K562 (cell line): ENCODE measurements at regions not wholly inside any gene's neighbourhood (a gene's known extent, or its start where the extent isn't known, plus 50 kb on each side); places are given as distances from the start of the nearest gene placed in this dataset.

Experiments
- ATAC-seq: fragments of 200-7000 bp; cut with Tn5 transposase; 3 replicates; pipeline ENCODE4 v1.9.1; 2020; ENCODE audit warnings: moderate library complexity
- BruUV-seq: library from RNA; stranded (reverse); fragments of 400-500 nt; replicated peaks from 2 replicates; lab custom pipeline; 2021; lab: Mats Ljungman, UMichigan
- CTCF ChIA-PET: fragments of 300-600 bp; formaldehyde crosslinking; extraction: SDS; loops from one replicate; lab custom pipeline; 2021; ENCODE audit warnings: low intra/inter-chr PET ratio; lab: Yijun Ruan, JAX
- POLR2A ChIA-PET: fragments of 300-600, 350-650 bp; sonication (Branson Sonifier 250); formaldehyde crosslinking; extraction: SDS; loops from one replicate; lab custom pipeline; 2021; ENCODE audit warnings: antibody characterized with exemption, inconsistent platforms; lab: Yijun Ruan, JAX
- DNase-seq, 4 experiments: peaks; one replicate each; pipeline versions ENCODE4 v3.0.0 to v3.0.0-alpha.2; 2011 to 2018; ENCODE audit warnings: low spot score in 3 of 4, mixed read lengths in 3 of 4; ENCODE audit errors: extremely low read depth in 1 of 4
- FAIRE-seq: peaks from 2 replicates; lab custom pipeline; 2011; peaks lifted over from hg19 to GRCh38; lab: Jason Lieb, UNC
- H2AFZ ChIP-seq: 2 replicates; pipeline ENCODE4 v1.6.0; 2011; ENCODE audit warnings: low read depth, low read length, control low read depth, inconsistent platforms
- H3K27ac ChIP-seq: fragments of 200-600 bp; 3 replicates; pipeline ENCODE4 v1.8.0; 2011; ENCODE audit warnings: low read depth, mild to moderate bottlenecking, control low read depth, inconsistent platforms, low read length, moderate library complexity, mixed read lengths; ENCODE audit errors: extremely low read depth
- H3K27me3 ChIP-seq, 2 experiments: fragments of 300-600 bp in 1 of 2; 2 replicates in 1 of 2; 3 replicates in 1 of 2; pipeline versions ENCODE4 v1.6.0 to v1.8.0; 2011; ENCODE audit warnings: inconsistent platforms in 2 of 2, low read length in 2 of 2, mild to moderate bottlenecking in 1 of 2, mixed read lengths in 1 of 2, moderate library complexity in 1 of 2; ENCODE audit not compliant: control insufficient read depth in 2 of 2, insufficient read depth in 2 of 2
- H3K36me3 ChIP-seq: fragments of 300-600 bp; 3 replicates; pipeline ENCODE4 v1.8.0; 2011; ENCODE audit warnings: mild to moderate bottlenecking, low read length, inconsistent platforms; ENCODE audit not compliant: control insufficient read depth, insufficient read depth
- H3K4me1 ChIP-seq, 2 experiments: fragments of 200-600 bp in 1 of 2; replicated peaks in 1 of 2; 2 replicates in 1 of 2; 3 replicates in 1 of 2; pipeline versions ENCODE4 v1.5.1 to v1.8.0; 2011; ENCODE audit warnings: inconsistent platforms in 2 of 2, low read length in 2 of 2, mild to moderate bottlenecking in 1 of 2, mixed read lengths in 1 of 2, moderate library complexity in 1 of 2; ENCODE audit not compliant: control insufficient read depth in 2 of 2, insufficient read depth in 2 of 2
- H3K4me2 ChIP-seq: 2 replicates; pipeline ENCODE4 v1.6.1; 2011; ENCODE audit warnings: low read length, control low read depth, inconsistent platforms, mixed read lengths; ENCODE audit not compliant: insufficient read depth
- H3K4me3 ChIP-seq: fragments of 200-600 bp; sonication (generic), shearing (Covaris generic); 2 replicates; pipeline ENCODE4 v1.5.1; 2016; ENCODE audit warnings: control low read depth, inconsistent platforms
- H3K79me2 ChIP-seq: fragments of 200-600 bp; 3 replicates; pipeline ENCODE4 v1.8.0; 2011; ENCODE audit warnings: low read length, inconsistent platforms; ENCODE audit not compliant: control insufficient read depth, insufficient read depth
- H3K9ac ChIP-seq, 2 experiments: 2 replicates each; pipeline versions ENCODE4 v1.6.0 to v1.6.1; 2011; ENCODE audit warnings: low read depth in 2 of 2, low read length in 2 of 2, control low read depth in 1 of 2, inconsistent platforms in 1 of 2, mild to moderate bottlenecking in 1 of 2, mixed read lengths in 1 of 2; ENCODE audit not compliant: insufficient read depth in 1 of 2
- H3K9me1 ChIP-seq: one replicate; pipeline ENCODE4 v1.6.0; 2011; ENCODE audit warnings: inconsistent platforms, mild to moderate bottlenecking, low read length, moderate library complexity; ENCODE audit not compliant: control insufficient read depth, insufficient read depth
- H3K9me3 ChIP-seq: replicated peaks from 2 replicates; pipeline ENCODE4 v1.5.1; 2011; ENCODE audit warnings: low read depth, low read length, inconsistent platforms; ENCODE audit not compliant: control insufficient read depth, insufficient read depth
- H4K20me1 ChIP-seq: replicated peaks from 2 replicates; pipeline ENCODE4 v1.6.1; 2011; ENCODE audit warnings: low read length, inconsistent platforms, mixed read lengths; ENCODE audit not compliant: control insufficient read depth, insufficient read depth
- ARID1B ChIP-seq: fragments of 450-650 bp; IDR thresholded peaks from 2 replicates; pipeline ENCODE4 v1.6.1; 2016; ENCODE audit warnings: antibody characterized with exemption, mild to moderate bottlenecking, inconsistent platforms
- ARNT ChIP-seq, 2 experiments: fragments of 450-650 bp; IDR thresholded peaks; 2 replicates each; pipeline ENCODE4 v1.6.1; 2016; ENCODE audit warnings: mild to moderate bottlenecking in 1 of 2
- FOS ChIP-seq: IDR thresholded peaks from 3 replicates; pipeline ENCODE4 v1.6.1; 2011; ENCODE audit not compliant: insufficient read length; ENCODE audit errors: extremely low read depth
- GATAD2B ChIP-seq: fragments of 450-650 bp; IDR thresholded peaks from 2 replicates; pipeline ENCODE4 v1.6.1; 2017; ENCODE audit warnings: mild to moderate bottlenecking, borderline replicate concordance
- HMG20A ChIP-seq: fragments of 450-650 bp; formaldehyde crosslinking; conservative IDR thresholded peaks from 2 replicates; pipeline ENCODE4 v1.4.0; 2020; ENCODE audit warnings: mild to moderate bottlenecking, mixed read lengths
- MECOM ChIP-seq: fragments of 250-450 bp; sonication (Bioruptor Pico); IDR thresholded peaks from 2 replicates; pipeline ENCODE4 v1.8.0; 2022; ENCODE audit warnings: inconsistent platforms
- MEF2A ChIP-seq: IDR thresholded peaks from 2 replicates; pipeline ENCODE4 v1.6.1; 2011; ENCODE audit warnings: low read depth, mild to moderate bottlenecking, low read length, moderate library complexity; ENCODE audit not compliant: control insufficient read depth
- RBM25 ChIP-seq: fragments of 200-400 bp; formaldehyde crosslinking; IDR thresholded peaks from 2 replicates; pipeline ENCODE4 v1.6.1; 2018; ENCODE audit warnings: low read length, low read depth, moderate library complexity; ENCODE audit not compliant: severe bottlenecking
- SMARCA4 ChIP-seq: fragments of 450-650 bp; IDR thresholded peaks from 2 replicates; pipeline ENCODE4 v1.6.1; 2016
- SNRNP70 ChIP-seq: fragments of 200-400 bp; formaldehyde crosslinking; optimal IDR thresholded peaks from 2 replicates; pipeline ENCODE3; 2017; ENCODE audit warnings: low read depth, low read length
- ZBTB1 ChIP-seq: sonication (generic); formaldehyde crosslinking; IDR thresholded peaks from 2 replicates; pipeline ENCODE4 v1.8.1; 2023; ENCODE audit warnings: missing genetic modification reagents, low read depth, mild to moderate bottlenecking, borderline replicate concordance
- ZNF444 ChIP-seq: fragments of 250-450 bp; sonication (Bioruptor Pico); IDR thresholded peaks from 2 replicates; pipeline ENCODE4 v1.4.0; 2020; ENCODE audit warnings: mild to moderate bottlenecking, moderate library complexity
- WGBS: fragments of 100-300 bp; shearing (Covaris generic); methylation state at CpG from one replicate; pipeline ENCODE4 v1.1.6; 2016; ENCODE audit warnings: low coverage, mixed read lengths; ENCODE audit not compliant: insufficient coverage; ENCODE audit errors: missing lambda C conversion rate; 5-methylcytosine and 5-hydroxymethylcytosine counted together
- in situ Hi-C: fragments of 300-500 bp; cut with MboI; formaldehyde crosslinking; loops from 4 replicates; pipeline ENCODE4 v1.15.0; 2018; ENCODE audit warnings: inconsistent platforms, mixed read lengths
- intact Hi-C: fragments of 100-400 bp; cut with micrococcal nuclease; formaldehyde crosslinking; loops from 2 replicates; pipeline ENCODE4 v1.14.2; 2022
- TF ChIP-seq, protein P1 (sequence below): fragments of 450-650 bp; formaldehyde crosslinking; IDR thresholded peaks from 2 replicates; pipeline ENCODE4 v1.4.0; 2020; ENCODE audit warnings: mild to moderate bottlenecking, moderate library complexity

DNA sequence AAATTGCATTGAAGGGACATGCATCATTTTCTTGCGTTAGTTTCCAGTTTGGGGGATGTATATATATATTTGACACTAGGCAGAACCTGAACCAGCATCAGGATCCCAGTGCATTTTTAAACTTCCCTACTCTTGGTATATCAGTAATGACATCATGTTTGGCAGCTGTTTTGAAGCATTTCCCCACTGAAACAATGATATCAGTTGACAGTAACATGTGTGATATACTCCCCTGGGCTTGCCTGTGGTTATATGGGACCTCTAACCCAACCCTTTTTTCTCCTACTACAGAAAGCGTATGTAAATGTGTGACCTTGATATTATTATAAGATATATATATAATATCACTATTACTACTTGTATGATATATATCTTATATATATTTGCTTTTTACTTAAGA is 225.9 kb upstream of the CASK start:
- CTCF ChIA-PET = no interaction called here
- no peak for DNase-seq
- Histone ChIP-seq H3K9me3 (no peaks in the 10 kb centered on the region), H3K9me1 (no peaks in the 10 kb centered on the region), H3K4me2 (no peak overlapping the region), H3K4me3 (no peak overlapping the region), H3K27me3 (no peaks in the 10 kb centered on the region), H3K4me1 (no peaks in the 10 kb centered on the region), H4K20me1 (no peaks in the 10 kb centered on the region), H3K9ac (no peak overlapping the region), H3K27ac (no peak overlapping the region), H3K36me3 (no peaks in the 10 kb centered on the region), H3K79me2 (no peaks in the 10 kb centered on the region), H2AFZ (no peak overlapping the region)
- no peak for FAIRE-seq
- no peak for ATAC-seq
- in situ Hi-C loops = no loop called here
- intact Hi-C loops = no loop called here
- 0% methylated on average over 2 of the region's 2 CpGs for WGBS
- TF ChIP-seq HMG20A (CRISPR knock-in tag) = no peak
- POLR2A ChIA-PET = no interaction called here
- no TSS peak for BruUV-seq

DNA sequence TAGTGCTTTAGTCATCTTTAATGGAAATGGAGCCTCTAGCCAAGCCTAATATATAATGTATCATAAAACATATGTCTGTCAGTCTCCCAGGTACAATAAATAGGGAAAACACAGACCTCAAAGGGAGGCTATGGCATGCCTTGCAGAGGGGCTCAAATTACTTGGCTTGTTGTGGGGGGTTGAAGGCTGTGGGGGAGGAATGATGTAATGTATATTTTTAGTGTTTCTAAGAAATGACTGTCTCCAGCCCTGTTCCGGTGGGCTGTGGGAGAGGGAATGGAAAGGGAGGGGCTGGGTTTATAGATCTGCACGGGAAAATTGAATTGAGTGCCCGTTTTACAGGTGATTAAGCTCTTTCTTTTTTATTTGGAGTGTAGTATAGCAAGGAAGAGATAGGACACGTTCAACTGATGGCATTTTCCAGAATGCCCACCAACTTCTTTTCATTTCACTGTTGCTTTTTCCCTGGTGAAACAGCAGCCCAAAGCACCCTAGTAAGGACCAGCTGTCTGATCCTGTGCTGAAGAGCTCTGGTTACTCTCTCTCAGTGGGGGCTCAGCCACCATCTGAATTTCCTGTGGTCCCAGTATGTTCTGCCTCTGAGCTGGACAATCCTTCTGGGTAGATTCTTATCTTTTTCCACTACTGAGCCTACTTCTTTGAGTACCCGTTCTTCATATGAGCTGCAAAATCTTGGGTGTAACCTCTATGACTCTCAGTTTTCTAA is 220.7 kb upstream of the CASK start:
- ChIA-PET POLR2A (no interaction called here), CTCF (no interaction called here)
- Histone ChIP-seq H3K9me3 (no peaks in the 10 kb centered on the region), H3K4me3 (no peak overlapping the region), H3K9me1 (no peaks in the 10 kb centered on the region), H4K20me1 (no peaks in the 10 kb centered on the region), H2AFZ (no peak overlapping the region), H3K79me2 (no peaks in the 10 kb centered on the region), H3K4me2 (no peak overlapping the region), H3K27me3 (no peaks in the 10 kb centered on the region), H3K27ac (no peak overlapping the region), H3K4me1 (no peaks in the 10 kb centered on the region), H3K9ac (no peak overlapping the region), H3K36me3 (no peaks in the 10 kb centered on the region)
- peak in 2 of 4 experiments; percentile 0 to 7 for DNase-seq
- in situ Hi-C loops = no loop called here
- ATAC-seq = no peak
- no TSS peak for BruUV-seq
- no peak for FAIRE-seq
- TF ChIP-seq MECOM = no peak
- TF ChIP-seq FOS = no peak
- peak; percentile 44 for TF ChIP-seq RBM25
- no peak for TF ChIP-seq SNRNP70
- TF ChIP-seq ARID1B = no peak
- no peak for TF ChIP-seq ZNF444
- TF ChIP-seq ZBTB1 (CRISPR knock-in tag) = no peak
- no peak for TF ChIP-seq GATAD2B
- no peak for TF ChIP-seq SMARCA4
- TF ChIP-seq, protein P1, sequence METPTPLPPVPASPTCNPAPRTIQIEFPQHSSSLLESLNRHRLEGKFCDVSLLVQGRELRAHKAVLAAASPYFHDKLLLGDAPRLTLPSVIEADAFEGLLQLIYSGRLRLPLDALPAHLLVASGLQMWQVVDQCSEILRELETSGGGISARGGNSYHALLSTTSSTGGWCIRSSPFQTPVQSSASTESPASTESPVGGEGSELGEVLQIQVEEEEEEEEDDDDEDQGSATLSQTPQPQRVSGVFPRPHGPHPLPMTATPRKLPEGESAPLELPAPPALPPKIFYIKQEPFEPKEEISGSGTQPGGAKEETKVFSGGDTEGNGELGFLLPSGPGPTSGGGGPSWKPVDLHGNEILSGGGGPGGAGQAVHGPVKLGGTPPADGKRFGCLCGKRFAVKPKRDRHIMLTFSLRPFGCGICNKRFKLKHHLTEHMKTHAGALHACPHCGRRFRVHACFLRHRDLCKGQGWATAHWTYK (CRISPR knock-in tag) = no peak
- TF ChIP-seq MEF2A = 0 out of 2 replicates have a peak, but pooled peaks have one; percentile 24
- no peak for TF ChIP-seq ARNT (IDR thresholded peaks at IDR 0.05)
- intact Hi-C loops = no loop called here
- 0% methylated on average over 5 of the region's 5 CpGs for WGBS
